ENCODE measurements at regions not wholly inside any gene's neighbourhood (a gene's known extent, or its start where the extent isn't known, plus 50 kb on each side); places are given as distances from the start of the nearest gene placed in this dataset.

DNA sequence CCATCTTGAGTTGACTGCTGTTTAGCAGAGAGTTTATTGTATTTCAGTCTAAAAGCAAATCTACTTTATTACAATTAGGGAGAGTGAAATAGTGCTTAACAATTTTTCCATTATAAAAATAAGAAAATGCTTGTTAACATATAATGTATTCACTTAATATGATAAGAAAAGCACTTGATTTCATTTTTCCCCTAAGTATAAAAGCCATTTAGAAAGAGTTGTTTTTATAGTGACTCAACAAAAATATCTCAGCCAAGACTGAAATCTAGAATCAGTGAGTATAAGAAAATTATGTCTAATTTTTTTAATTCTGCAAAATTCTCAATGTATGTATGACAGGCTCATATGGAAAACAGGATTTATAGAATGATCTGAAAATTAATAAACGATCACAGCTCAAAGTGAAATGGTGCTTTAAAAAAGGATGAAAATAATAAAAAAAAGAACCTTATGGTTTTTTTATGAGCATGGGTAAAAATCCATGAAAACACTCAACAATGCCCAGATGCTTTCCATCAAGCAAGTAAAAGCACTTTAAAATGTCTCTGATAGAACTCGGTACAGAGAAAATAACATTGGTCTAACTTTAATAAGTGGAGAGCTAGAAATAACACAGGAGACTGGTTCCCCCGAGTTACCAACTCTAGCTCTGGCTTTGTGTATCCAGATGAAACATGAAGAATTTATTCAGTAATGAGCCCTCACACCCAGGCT lies 1057.8 kb upstream of the WWC1 start:
- TF ChIP-seq, protein P1, sequence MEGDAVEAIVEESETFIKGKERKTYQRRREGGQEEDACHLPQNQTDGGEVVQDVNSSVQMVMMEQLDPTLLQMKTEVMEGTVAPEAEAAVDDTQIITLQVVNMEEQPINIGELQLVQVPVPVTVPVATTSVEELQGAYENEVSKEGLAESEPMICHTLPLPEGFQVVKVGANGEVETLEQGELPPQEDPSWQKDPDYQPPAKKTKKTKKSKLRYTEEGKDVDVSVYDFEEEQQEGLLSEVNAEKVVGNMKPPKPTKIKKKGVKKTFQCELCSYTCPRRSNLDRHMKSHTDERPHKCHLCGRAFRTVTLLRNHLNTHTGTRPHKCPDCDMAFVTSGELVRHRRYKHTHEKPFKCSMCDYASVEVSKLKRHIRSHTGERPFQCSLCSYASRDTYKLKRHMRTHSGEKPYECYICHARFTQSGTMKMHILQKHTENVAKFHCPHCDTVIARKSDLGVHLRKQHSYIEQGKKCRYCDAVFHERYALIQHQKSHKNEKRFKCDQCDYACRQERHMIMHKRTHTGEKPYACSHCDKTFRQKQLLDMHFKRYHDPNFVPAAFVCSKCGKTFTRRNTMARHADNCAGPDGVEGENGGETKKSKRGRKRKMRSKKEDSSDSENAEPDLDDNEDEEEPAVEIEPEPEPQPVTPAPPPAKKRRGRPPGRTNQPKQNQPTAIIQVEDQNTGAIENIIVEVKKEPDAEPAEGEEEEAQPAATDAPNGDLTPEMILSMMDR (IDR thresholded peaks at IDR 0.05): no peak
- TF ChIP-seq POLR2A (IDR thresholded peaks at IDR 0.05): no peak
